ENCODE measurements at regions not wholly inside any gene's neighbourhood (a gene's known extent, or its start where the extent isn't known, plus 50 kb on each side); places are given as distances from the start of the nearest gene placed in this dataset.

GRCh38 chr2:57876313-57876712 lies 170.3 kb upstream of the VRK2 start:
- H3K79me2 ChIP-seq (ENCODE audit: control insufficient read depth in 1 of 2, insufficient read depth in 2 of 2, low read length in 2 of 2) = no peaks in the 10 kb centered on the region
- H3K9me3 ChIP-seq (ENCODE audit: insufficient read depth in 2 of 2, low read depth in 1 of 2, low read length in 1 of 2) = no peaks in the 10 kb centered on the region
- H3K18ac ChIP-seq (ENCODE audit: extremely low read depth, low read length) = no peak overlapping the region
- no peak overlapping the region for H4K8ac ChIP-seq (ENCODE audit: extremely low read depth, insufficient read depth, low read length)
- no peak overlapping the region for H3K4me2 ChIP-seq (ENCODE audit: insufficient read depth in 1 of 2, low read depth in 2 of 2, low read length in 2 of 2)
- ChIA-PET POLR2A (ENCODE audit: partially characterized antibody) (no interaction called here), CTCF (ENCODE audit: partially characterized antibody) (no interaction called here)
- H2BK5ac ChIP-seq (ENCODE audit: low read depth, low read length) = no peak overlapping the region
- H4K5ac ChIP-seq (ENCODE audit: insufficient read length, low read depth, low read length) = no peak overlapping the region
- H3K27me3 ChIP-seq (replicated peaks in 1 of 4; ENCODE audit: control insufficient read depth in 3 of 4, extremely low read depth in 1 of 4, insufficient read depth in 3 of 4, low read length in 3 of 4) = no peaks in the 10 kb centered on the region
- no peak overlapping the region for H2AK5ac ChIP-seq (ENCODE audit: low read depth, low read length)
- H2BK15ac ChIP-seq (ENCODE audit: low read length) = no peak overlapping the region
- no peaks in the 10 kb centered on the region for H4K20me1 ChIP-seq (replicated peaks in 1 of 2; ENCODE audit: control insufficient read depth in 1 of 2, insufficient read depth in 2 of 2, low read length in 2 of 2)
- no peak overlapping the region for H3K23ac ChIP-seq (ENCODE audit: insufficient read length)
- H3K36me3 ChIP-seq (ENCODE audit: control insufficient read depth in 2 of 4, insufficient read depth in 4 of 4, low read length in 3 of 4) = no peaks in the 10 kb centered on the region
- no peak overlapping the region for H2AFZ ChIP-seq (ENCODE audit: low read length)
- H4K91ac ChIP-seq (replicated peaks; ENCODE audit: insufficient read length, low read length) = no peak overlapping the region
- no peak overlapping the region for H3K4me3 ChIP-seq (ENCODE audit: extremely low read depth in 1 of 4, insufficient read depth in 2 of 4, low read depth in 3 of 4, low read length in 4 of 4)
- TF ChIP-seq SP1 (IDR thresholded peaks at IDR 0.05; ENCODE audit: low read depth, low read length) = no peak
- no peak for TF ChIP-seq PHF8 (conservative IDR thresholded peaks at IDR 0.05; ENCODE audit: low read depth, low read length)
- no peak for TF ChIP-seq NRF1 (IDR thresholded peaks at IDR 0.05; ENCODE audit: low read depth, low read length)
- H2BK20ac ChIP-seq (ENCODE audit: low read length) = no peak overlapping the region
- H3K79me1 ChIP-seq (ENCODE audit: low read depth, low read length) = no peaks in the 10 kb centered on the region
- no peak for FAIRE-seq
- H3K4me1 ChIP-seq (replicated peaks in 1 of 4; ENCODE audit: control insufficient read depth in 3 of 4, insufficient read depth in 4 of 4, low read length in 3 of 4) = peaks cover 0 to 2% (median 0%) of the 10 kb centered on the region in 4 experiments; a peak in 2 of 7 replicates
- H3K56ac ChIP-seq (replicated peaks; ENCODE audit: insufficient read length, low read depth, low read length) = no peak overlapping the region
- H3K23me2 ChIP-seq (ENCODE audit: low read depth, low read length) = no peaks in the 10 kb centered on the region
- no peak overlapping the region for H3K4ac ChIP-seq (replicated peaks; ENCODE audit: insufficient read length, low read depth, low read length)
- H2BK12ac ChIP-seq (ENCODE audit: low read depth, low read length) = no peak overlapping the region
- no peak overlapping the region for H2BK120ac ChIP-seq (replicated peaks; ENCODE audit: low read depth, low read length)
- no peak for DNase-seq (ENCODE audit: low read depth in 1 of 2, low spot score in 2 of 2)
- no peak overlapping the region for H3K9ac ChIP-seq (replicated peaks in 1 of 4; ENCODE audit: extremely low read depth in 1 of 4, low read depth in 3 of 4, low read length in 3 of 4)
- H3K27ac ChIP-seq (ENCODE audit: low read depth, low read length) = no peak overlapping the region
- H3K14ac ChIP-seq (ENCODE audit: insufficient read length) = no peak overlapping the region

Data from H1 (cell line).